Posterior cingulate gyrus (tissue), 11 donors: ENCODE measurements at regions not wholly inside any gene's neighbourhood (a gene's known extent, or its start where the extent isn't known, plus 50 kb on each side); places are given as distances from the start of the nearest gene placed in this dataset.
A peak's percentile ranks its signal among the peaks of the same experiment; 100 is the strongest.

Experiments
- DNase-seq, 10 donors: peaks; one replicate each; pipeline versions ENCODE4 v3.0.0 to v3.0.0-alpha.2; 2020 to 2021; ENCODE audit warnings: mixed read lengths in 3 of 10
- intact Hi-C: fragments of 100-400 bp; cut with DNase I; formaldehyde crosslinking; loops from one replicate; pipeline ENCODE4 v1.15.1; 2023

DNA sequence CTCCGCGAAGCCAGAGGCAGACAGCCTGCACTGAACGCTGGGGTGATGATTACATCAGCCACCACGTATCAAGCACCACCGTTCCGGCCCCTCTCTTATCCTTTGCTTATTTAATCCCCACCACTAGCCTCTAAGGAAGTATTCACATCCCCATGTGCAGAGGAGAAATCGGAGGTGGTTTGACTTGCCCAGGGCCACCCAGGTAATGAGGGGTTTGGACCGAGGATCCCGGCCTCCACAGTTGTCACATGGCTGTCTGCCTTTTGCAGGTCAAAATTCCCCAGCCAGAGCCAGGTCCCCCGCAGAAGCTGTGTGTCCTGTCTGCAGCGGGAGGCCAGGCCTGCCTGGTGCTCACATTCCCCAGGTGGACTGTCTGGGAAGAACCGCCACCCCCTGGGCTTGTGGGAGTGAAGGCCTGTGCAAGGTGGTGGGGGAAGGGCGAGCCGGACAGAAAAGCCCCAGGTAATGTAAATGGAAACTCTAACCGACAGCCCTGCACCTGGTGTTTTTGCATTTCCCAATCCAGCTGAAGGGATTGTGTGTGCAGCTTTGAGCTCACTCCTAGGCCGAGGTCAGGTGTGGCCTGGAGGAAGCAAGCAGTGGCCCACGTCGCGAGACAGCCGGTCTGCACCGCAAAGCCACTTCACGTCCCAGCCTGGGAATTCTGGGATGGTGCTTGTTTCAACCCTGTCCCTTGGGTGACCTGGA lies 108.5 kb upstream of the ID2 start:
- DNase-seq: peak in 1 of 10 donors; percentile 69
- intact Hi-C loops: no loop called here

DNA sequence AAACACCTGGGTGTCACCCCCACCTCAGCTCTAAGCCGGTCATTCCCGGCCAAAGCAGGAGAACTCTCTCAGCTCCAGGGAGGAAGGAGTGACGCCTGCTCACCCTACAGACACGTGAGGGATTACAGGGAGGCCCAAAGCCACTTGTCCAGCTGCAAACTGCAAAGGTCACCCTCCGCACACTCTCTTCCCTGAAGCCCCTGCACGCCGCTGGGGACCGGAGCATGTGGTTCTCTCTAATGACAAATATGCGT lies 108.0 kb upstream of the ID2 start:
- intact Hi-C loops: no loop called here
- peak in 2 of 10 donors; percentile 52 to 76 for DNase-seq

DNA sequence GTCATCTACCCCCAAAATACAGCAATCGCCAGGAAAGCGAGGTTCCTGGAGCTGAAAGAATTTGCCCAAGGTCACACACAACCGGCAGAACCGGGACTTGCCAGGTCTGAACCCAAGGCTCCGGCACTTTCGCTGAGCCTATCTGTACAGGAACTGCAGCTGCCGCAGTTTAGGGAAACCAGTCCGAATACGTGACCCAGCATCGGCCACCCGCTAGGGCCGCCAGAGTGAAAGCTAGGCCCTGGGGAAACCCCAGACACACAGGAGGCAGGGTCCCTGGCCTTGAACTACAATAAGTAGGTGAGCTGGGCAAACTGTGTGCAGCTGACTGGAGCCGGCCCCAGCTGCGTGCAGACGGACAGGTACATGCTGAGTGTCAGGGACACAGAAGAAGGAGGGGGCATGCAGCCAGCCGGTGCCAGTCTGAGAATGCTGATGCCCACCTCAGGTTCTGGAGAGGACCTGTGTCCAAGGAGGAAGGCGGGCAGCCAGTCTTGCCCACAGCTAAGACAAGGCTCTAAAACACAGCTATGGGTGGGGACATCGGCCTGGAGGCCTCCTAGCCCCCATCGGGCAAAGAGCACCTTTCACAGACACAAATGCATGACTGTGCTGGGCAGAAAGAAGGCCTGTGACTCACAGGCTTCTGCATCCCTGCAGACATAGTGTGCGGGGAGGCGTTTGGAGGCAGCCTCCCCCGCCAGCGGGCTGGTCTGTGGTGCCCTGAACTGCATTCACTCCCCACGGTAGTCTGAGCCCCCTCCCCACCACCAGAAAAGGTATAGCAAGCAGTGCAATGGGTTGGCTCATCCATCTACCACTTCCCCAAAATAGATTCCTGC lies 107.4 kb upstream of the ID2 start:
- intact Hi-C loops: loop anchor here (5.0 kb wide), 1 partner anchor 103 kb away; no protein-coding TSS in a partner anchor
- DNase-seq: peak in 2 of 10 donors; percentile 72 to 87

GRCh38 chr2:8575038-8575833 lies 106.6 kb upstream of the ID2 start:
- intact Hi-C loops: loop anchor here (5.0 kb wide), 1 partner anchor 102 kb away; no protein-coding TSS in a partner anchor
- DNase-seq: peak in 6 of 10 donors; percentile 53 to 90 (median 70)

- peak in 3 of 10 donors; percentile 77 to 86 (median 82) for DNase-seq
- intact Hi-C loops: loop anchor here (5.0 kb wide), 1 partner anchor 101 kb away; no protein-coding TSS in a partner anchor
These were observed 105.9 kb upstream of the ID2 start for GRCh38 chr2:8575834-8576423.

DNA sequence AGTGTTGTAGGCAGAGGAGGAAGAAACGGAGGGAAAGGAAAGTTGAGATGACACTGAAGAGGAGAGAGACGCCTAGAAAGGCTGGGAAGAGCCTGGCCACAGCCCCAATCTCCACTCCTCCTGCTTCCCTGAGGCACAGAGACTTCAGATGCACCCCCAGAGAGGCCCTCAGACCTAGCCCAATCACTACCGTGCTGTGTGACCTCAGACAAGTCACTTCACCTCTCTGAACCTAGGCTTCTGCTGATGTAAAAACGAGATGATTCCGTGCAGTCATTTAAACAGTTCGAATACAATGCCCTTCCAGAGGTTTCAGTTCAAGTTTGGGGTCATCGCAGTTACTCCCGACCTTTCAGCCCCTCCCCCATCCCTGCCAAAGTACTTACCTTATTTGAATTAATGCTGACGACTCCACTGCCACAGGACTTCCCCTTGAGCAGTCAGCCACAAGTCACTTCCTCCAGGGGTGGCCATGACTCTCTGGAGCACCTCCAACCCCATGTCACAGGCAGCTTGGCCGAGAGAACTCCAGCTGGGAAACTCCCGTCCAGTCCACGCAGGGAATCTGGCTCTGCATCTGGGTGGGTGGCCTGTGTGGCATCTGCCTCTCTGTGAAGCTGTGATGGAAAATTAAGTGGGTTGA lies 105.2 kb upstream of the ID2 start:
- intact Hi-C loops: loop anchor here (5.0 kb wide), 1 partner anchor 101 kb away; no protein-coding TSS in a partner anchor
- peak in 3 of 10 donors; percentile 60 to 80 (median 73) for DNase-seq

DNA sequence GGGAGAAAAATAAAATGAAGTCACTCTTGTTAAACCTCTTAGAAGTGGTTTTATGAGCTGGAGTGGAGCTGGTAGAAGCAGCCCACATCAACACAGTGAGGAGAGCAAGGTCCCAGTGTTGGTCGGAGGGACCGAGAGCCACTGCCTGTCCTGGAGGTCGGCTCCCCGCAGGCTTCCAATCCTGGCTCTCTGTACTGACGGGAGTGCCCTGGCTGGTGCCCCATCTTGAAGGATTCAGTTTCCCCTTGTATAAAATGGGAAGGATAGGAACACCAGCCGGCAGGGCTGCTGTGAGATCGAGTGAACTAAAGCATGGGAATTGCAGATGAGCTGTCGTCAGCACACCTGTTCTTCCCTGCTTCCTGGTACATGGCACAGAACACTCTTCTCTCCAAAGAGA lies 104.3 kb upstream of the ID2 start:
- DNase-seq: peak in 2 of 10 donors; percentile 44 to 60

GRCh38 chr2:8578335-8579244 lies 103.3 kb upstream of the ID2 start:
- intact Hi-C loops: loop anchor here (5.0 kb wide), 1 partner anchor 99 kb away; no protein-coding TSS in a partner anchor
- DNase-seq: peak in 1 of 10 donors; percentile 35

More for the DNA sequence above, 104.3 kb upstream of the ID2 start:
- intact Hi-C loops: loop anchor here (5.0 kb wide), 1 partner anchor 100 kb away; no protein-coding TSS in a partner anchor

GRCh38 chr2:8579485-8580085 lies 102.3 kb upstream of the ID2 start:
- intact Hi-C loops: loop anchor here (5.0 kb wide), 1 partner anchor 98 kb away; no protein-coding TSS in a partner anchor
- no peak for DNase-seq

DNA sequence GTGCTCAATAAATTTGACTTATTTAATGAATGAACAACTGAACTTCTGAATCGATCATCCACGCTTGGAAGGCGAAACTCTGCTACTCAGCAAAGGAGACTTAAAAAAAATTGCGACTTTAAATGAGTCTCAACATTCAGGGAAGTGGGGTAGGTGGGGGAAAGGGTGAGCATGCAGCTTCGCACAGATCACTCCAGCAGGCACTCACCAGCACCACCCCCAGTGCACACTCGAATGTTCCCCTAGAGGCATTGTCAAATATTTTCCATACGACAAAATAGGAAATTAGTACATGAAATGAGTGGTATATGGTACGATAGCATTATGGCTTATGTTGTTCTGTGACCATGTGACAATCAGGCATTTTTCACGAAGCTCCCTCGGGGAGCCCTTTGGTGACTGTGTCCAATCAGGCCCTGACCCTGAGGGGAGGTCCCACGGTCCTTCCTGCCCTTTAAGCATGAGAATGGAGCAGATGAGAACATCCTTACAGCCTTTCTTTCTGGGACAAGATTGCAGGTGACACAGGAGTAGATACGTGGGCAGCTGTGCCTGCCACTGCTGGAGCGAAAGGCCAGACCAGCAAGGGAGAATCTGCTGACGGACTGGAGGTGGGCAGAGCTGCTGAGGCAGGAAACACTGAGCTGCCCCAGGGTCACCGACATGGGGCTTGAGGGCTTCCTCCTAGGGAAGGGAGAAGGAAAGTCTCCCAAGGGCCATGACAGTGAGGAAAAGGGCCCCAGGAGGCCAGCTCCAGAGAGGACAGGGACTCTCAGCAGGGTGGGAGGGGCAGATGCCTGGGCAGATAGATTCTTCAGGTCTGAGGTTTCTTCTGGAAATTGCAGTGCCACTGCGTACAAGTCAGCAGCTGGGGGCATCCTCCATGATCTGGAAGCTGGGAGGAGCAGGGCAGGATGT lies 101.3 kb upstream of the ID2 start:
- intact Hi-C loops: no loop called here
- no peak for DNase-seq

GRCh38 chr2:8581234-8581561 lies 100.7 kb upstream of the ID2 start:
- intact Hi-C loops: no loop called here
- DNase-seq: peak in 1 of 10 donors; percentile 80

- DNase-seq: no peak
- intact Hi-C loops: no loop called here
These were observed 100.2 kb upstream of the ID2 start for GRCh38 chr2:8581601-8582041.

GRCh38 chr2:8582191-8582590 lies 99.7 kb upstream of the ID2 start:
- peak in 1 of 10 donors; percentile 74 for DNase-seq
- intact Hi-C loops: no loop called here

DNA sequence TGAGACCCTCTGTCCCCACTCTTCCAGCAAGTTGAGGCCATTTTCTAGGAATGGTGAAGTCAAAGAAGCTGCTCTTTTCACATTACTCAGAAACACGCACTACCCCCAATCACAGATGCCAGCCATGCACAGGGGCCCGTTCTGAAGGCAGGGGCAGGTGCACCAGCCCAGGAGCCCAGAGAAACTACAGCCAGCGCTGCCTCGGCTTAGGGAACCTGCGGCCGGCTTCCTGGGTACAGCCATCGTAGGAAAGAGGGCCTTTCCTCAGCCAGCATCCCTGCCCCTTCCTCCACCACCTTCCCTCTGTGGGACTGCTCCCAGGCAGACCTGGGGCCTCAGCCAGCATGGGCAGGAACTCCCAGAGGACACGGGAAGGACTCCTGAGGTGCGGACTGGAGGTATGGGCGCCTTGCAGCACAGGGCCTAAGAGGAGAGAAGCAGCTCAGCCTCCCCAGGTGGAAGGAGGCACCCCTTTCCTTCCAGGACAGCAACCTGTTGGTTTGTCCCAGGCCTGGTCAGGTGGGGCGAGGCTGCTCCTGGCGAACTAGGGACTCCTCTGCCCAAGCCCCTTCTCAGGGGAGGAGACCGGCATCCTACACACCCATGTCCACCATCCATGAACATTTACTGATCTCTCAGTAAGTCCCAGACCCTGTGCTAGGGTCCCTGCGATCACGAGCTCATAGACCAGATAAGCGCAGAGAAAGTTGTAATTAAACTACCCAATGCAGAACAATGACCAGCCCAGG lies 99.0 kb upstream of the ID2 start:
- intact Hi-C loops: no loop called here
- DNase-seq: peak in 1 of 10 donors; percentile 70

- intact Hi-C loops: no loop called here
- peak in 7 of 10 donors; percentile 53 to 95 (median 64) for DNase-seq
These were observed 98.3 kb upstream of the ID2 start for GRCh38 chr2:8583400-8584173.
